Endothelial cell of umbilical vein (primary cell): ENCODE measurements at regions not wholly inside any gene's neighbourhood (a gene's known extent, or its start where the extent isn't known, plus 50 kb on each side); places are given as distances from the start of the nearest gene placed in this dataset.

Experiments
- BruUV-seq: library from RNA; stranded (reverse); fragments of 400-500 nt; replicated peaks from 2 replicates; lab custom pipeline; 2021; lab: Mats Ljungman, UMichigan
- CTCF ChIA-PET: fragments of 300-600, 350-600 bp; sonication (Branson Sonifier 250); formaldehyde crosslinking; loops from one replicate; lab custom pipeline; 2021; ENCODE audit warnings: antibody characterized with exemption, inconsistent platforms; lab: Charles Lee
- POLR2A ChIA-PET: fragments of 300-600, 350-600 bp; sonication (Branson Sonifier 250); formaldehyde crosslinking; loops from one replicate; lab custom pipeline; 2021; ENCODE audit warnings: antibody characterized with exemption, inconsistent platforms; lab: Charles Lee
- DNase-seq: peaks from one replicate; pipeline ENCODE4 v3.0.0-alpha.2; 2011; ENCODE audit warnings: low read depth, low spot score
- FAIRE-seq: peaks from 2 replicates; lab custom pipeline; 2011; peaks lifted over from hg19 to GRCh38; lab: Jason Lieb, UNC
- H2AFZ ChIP-seq: 2 replicates; pipeline ENCODE4 v1.6.0; 2012; ENCODE audit warnings: low read depth, low read length, control low read depth, inconsistent platforms
- H3K27ac ChIP-seq: 2 replicates; pipeline ENCODE4 v1.5.1; 2011; ENCODE audit warnings: low read depth, mild to moderate bottlenecking, control low read depth, low read length, moderate library complexity; ENCODE audit not compliant: insufficient read depth
- H3K27me3 ChIP-seq, 2 experiments: 2 replicates each; pipeline versions ENCODE4 v1.6.0 to v1.6.1; 2011; ENCODE audit warnings: low read length in 2 of 2, mixed read lengths in 1 of 2; ENCODE audit not compliant: control insufficient read depth in 2 of 2, insufficient read depth in 2 of 2
- H3K36me3 ChIP-seq, 2 experiments: 2 replicates in 1 of 2; 3 replicates in 1 of 2; pipeline ENCODE4 v1.5.1; 2011; ENCODE audit warnings: low read length in 2 of 2, mild to moderate bottlenecking in 1 of 2, moderate library complexity in 1 of 2; ENCODE audit not compliant: control insufficient read depth in 2 of 2, insufficient read depth in 2 of 2; ENCODE audit errors: extremely low read depth in 1 of 2
- H3K4me1 ChIP-seq: 3 replicates; pipeline ENCODE4 v1.5.1; 2011; ENCODE audit warnings: mild to moderate bottlenecking, low read length; ENCODE audit not compliant: control insufficient read depth, insufficient read depth; ENCODE audit errors: extremely low read depth
- H3K4me2 ChIP-seq: 2 replicates; pipeline ENCODE4 v1.6.1; 2011; ENCODE audit warnings: low read length, control low read depth, mixed read lengths; ENCODE audit not compliant: insufficient read depth
- H3K4me3 ChIP-seq, 3 experiments: fragments of 200-600 bp in 1 of 3; sonication (generic), shearing (Covaris generic) in 1 of 3; replicated peaks in 1 of 3; 2 replicates each; pipeline ENCODE4 v1.5.1; 2011 to 2016; ENCODE audit warnings: control low read depth in 3 of 3, low read length in 3 of 3, mild to moderate bottlenecking in 2 of 3, inconsistent platforms in 1 of 3, low read depth in 1 of 3, moderate library complexity in 1 of 3; ENCODE audit not compliant: insufficient read depth in 1 of 3
- H3K79me2 ChIP-seq: 2 replicates; pipeline ENCODE4 v1.6.0; 2012; ENCODE audit warnings: low read length, inconsistent platforms; ENCODE audit not compliant: control insufficient read depth, insufficient read depth
- H3K9ac ChIP-seq: replicated peaks from 2 replicates; pipeline ENCODE3; 2011; ENCODE audit warnings: low read length, control low read depth; ENCODE audit not compliant: insufficient read depth; ENCODE audit errors: extremely low read depth
- H3K9me1 ChIP-seq: replicated peaks from 3 replicates; pipeline ENCODE4 v1.6.0; 2011; ENCODE audit warnings: mild to moderate bottlenecking, low read length; ENCODE audit not compliant: control insufficient read depth, insufficient read depth; ENCODE audit errors: extremely low read depth
- H3K9me3 ChIP-seq: replicated peaks from 2 replicates; pipeline ENCODE4 v1.5.1; 2012; ENCODE audit warnings: low read length, inconsistent platforms; ENCODE audit not compliant: control insufficient read depth, insufficient read depth
- H4K20me1 ChIP-seq: replicated peaks from 2 replicates; pipeline ENCODE3; 2011; ENCODE audit warnings: mild to moderate bottlenecking, low read length; ENCODE audit not compliant: control insufficient read depth, insufficient read depth; ENCODE audit errors: extremely low read depth
- EZH2 ChIP-seq: IDR thresholded peaks from 2 replicates; pipeline ENCODE4 v1.6.1; 2012; ENCODE audit warnings: borderline replicate concordance, low read depth, mild to moderate bottlenecking, moderate library complexity, low read length, inconsistent platforms; ENCODE audit not compliant: severe bottlenecking
- FOS ChIP-seq: IDR thresholded peaks from 2 replicates; pipeline ENCODE4 v1.6.1; 2011; ENCODE audit warnings: mild to moderate bottlenecking, low read length, moderate library complexity, borderline replicate concordance; ENCODE audit not compliant: insufficient read depth
- GATA2 ChIP-seq: IDR thresholded peaks from 2 replicates; pipeline ENCODE4 v1.7.0; 2011; ENCODE audit warnings: low read depth, mild to moderate bottlenecking, moderate library complexity, mixed read lengths, low read length; ENCODE audit not compliant: insufficient read length, insufficient read depth
- JUN ChIP-seq: IDR thresholded peaks from 2 replicates; pipeline ENCODE4 v1.6.1; 2011; ENCODE audit warnings: borderline replicate concordance, low read depth; ENCODE audit not compliant: insufficient read length, insufficient read depth
- MYC ChIP-seq: IDR thresholded peaks from one replicate; pipeline ENCODE4 v1.6.1; 2011; ENCODE audit warnings: mild to moderate bottlenecking, low read depth, low read length
- POLR2A ChIP-seq: IDR thresholded peaks from 2 replicates; pipeline ENCODE4 v1.6.1; 2012; ENCODE audit warnings: low read depth, mild to moderate bottlenecking, control low read depth, low read length
- POLR2AphosphoS5 ChIP-seq: IDR thresholded peaks from 2 replicates; pipeline ENCODE4 v1.6.1; 2012; ENCODE audit warnings: low read depth, mild to moderate bottlenecking, control low read depth, low read length, moderate library complexity; ENCODE audit not compliant: insufficient read depth
- dilution Hi-C: fragments of 300-500 bp; cut with MboI; formaldehyde crosslinking; loops from one replicate; pipeline ENCODE4 v1.15.0; 2019; ENCODE audit warnings: low sequenced_read_pairs; ENCODE audit not compliant: extremely low pct_ligation_motif_present
- intact Hi-C: fragments of 100-400 bp; cut with micrococcal nuclease; formaldehyde crosslinking; loops from one replicate; pipeline ENCODE4 v1.10.0; 2022
- TF ChIP-seq, protein P1 (sequence below), 2 donors: IDR thresholded peaks; 1 replicate in 1 of 2; 2 replicates in 1 of 2; pipeline ENCODE4 v1.5.1; 2011; ENCODE audit warnings: low read length in 2 of 2, mild to moderate bottlenecking in 2 of 2, moderate library complexity in 2 of 2, control low read depth in 1 of 2, inconsistent platforms in 1 of 2, low read depth in 1 of 2; ENCODE audit not compliant: insufficient read depth in 1 of 2; ENCODE audit errors: extremely low read depth in 1 of 2
- TF ChIP-seq, protein P2 (sequence below): IDR thresholded peaks from 2 replicates; pipeline ENCODE4 v1.6.1; 2011; ENCODE audit not compliant: insufficient read depth, insufficient read length

DNA sequence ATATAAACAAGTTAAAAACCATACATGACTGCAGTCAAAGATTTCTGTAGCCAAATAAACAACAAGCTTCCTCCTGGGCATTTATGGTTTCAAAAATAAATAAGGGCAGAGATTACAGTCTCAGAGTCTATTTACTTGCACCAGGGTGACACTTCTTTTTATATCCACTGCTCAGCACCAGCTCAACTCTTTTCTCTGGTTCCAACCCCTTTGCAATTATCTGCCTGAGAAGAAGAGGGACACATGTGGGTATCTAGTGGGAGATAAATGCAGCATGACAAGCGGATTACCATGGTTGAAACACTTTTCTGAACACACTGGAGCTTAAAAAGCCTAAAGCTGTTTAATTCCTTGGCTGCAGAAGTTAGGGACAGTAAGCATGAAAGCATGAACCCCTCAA, 311.5 kb downstream of the CNTN3 start:
- Histone ChIP-seq H3K4me3 (no peak overlapping the region), H3K9me3 (peaks cover 5% of the 10 kb centered on the region), H3K36me3 (no peaks in the 10 kb centered on the region), H3K27ac (no peak overlapping the region), H3K79me2 (no peaks in the 10 kb centered on the region), H3K4me1 (no peaks in the 10 kb centered on the region), H2AFZ (no peak overlapping the region), H3K4me2 (no peak overlapping the region), H3K27me3 (no peaks in the 10 kb centered on the region), H3K9ac (no peak overlapping the region), H4K20me1 (no peaks in the 10 kb centered on the region), H3K9me1 (no peaks in the 10 kb centered on the region)
- no peak for FAIRE-seq
- POLR2A ChIA-PET, result no interaction called here
- intact Hi-C loops, result no loop called here
- no peak for DNase-seq
- BruUV-seq, result no TSS peak
- TF ChIP-seq GATA2, result no peak
- no peak for TF ChIP-seq JUN
- TF ChIP-seq, protein P1, sequence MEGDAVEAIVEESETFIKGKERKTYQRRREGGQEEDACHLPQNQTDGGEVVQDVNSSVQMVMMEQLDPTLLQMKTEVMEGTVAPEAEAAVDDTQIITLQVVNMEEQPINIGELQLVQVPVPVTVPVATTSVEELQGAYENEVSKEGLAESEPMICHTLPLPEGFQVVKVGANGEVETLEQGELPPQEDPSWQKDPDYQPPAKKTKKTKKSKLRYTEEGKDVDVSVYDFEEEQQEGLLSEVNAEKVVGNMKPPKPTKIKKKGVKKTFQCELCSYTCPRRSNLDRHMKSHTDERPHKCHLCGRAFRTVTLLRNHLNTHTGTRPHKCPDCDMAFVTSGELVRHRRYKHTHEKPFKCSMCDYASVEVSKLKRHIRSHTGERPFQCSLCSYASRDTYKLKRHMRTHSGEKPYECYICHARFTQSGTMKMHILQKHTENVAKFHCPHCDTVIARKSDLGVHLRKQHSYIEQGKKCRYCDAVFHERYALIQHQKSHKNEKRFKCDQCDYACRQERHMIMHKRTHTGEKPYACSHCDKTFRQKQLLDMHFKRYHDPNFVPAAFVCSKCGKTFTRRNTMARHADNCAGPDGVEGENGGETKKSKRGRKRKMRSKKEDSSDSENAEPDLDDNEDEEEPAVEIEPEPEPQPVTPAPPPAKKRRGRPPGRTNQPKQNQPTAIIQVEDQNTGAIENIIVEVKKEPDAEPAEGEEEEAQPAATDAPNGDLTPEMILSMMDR (IDR thresholded peaks at IDR 0.05; ENCODE audit: extremely low read depth in 1 of 2, insufficient read depth in 1 of 2, low read depth in 1 of 2, low read length in 2 of 2), result no peak
- no peak for TF ChIP-seq POLR2AphosphoS5
- no peak for TF ChIP-seq POLR2A
- TF ChIP-seq MYC, result no peak
- TF ChIP-seq EZH2, result no peak
- TF ChIP-seq, protein P2, sequence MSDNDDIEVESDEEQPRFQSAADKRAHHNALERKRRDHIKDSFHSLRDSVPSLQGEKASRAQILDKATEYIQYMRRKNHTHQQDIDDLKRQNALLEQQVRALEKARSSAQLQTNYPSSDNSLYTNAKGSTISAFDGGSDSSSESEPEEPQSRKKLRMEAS, result no peak
- no peak for TF ChIP-seq FOS
- CTCF ChIA-PET, result no interaction called here
- dilution Hi-C loops, result no loop called here
